Liver (tissue), 8 donors: ENCODE measurements at regions not wholly inside any gene's neighbourhood (a gene's known extent, or its start where the extent isn't known, plus 50 kb on each side); places are given as distances from the start of the nearest gene placed in this dataset.

ENCODE experiments used
- DNase-seq: peaks from one replicate; pipeline ENCODE4 v3.0.0-alpha.2; 2017; ENCODE audit warnings: low spot score
- H3K27ac ChIP-seq, 2 donors: one replicate each; pipeline ENCODE4 v1.7.0; 2013; ENCODE audit warnings: inconsistent platforms in 2 of 2, low read length in 2 of 2, control low read depth in 1 of 2, low read depth in 1 of 2, mild to moderate bottlenecking in 1 of 2
- H3K27me3 ChIP-seq, 4 donors: one replicate each; pipeline versions ENCODE4 v1.6.1 to v1.7.0; 2013; ENCODE audit warnings: low read length in 3 of 4, inconsistent platforms in 1 of 4, mild to moderate bottlenecking in 1 of 4, moderate library complexity in 1 of 4; ENCODE audit not compliant: control insufficient read depth in 4 of 4, insufficient read depth in 4 of 4
- H3K36me3 ChIP-seq, 4 donors: one replicate each; pipeline versions ENCODE4 v1.6.1 to v1.7.0; 2013; ENCODE audit warnings: low read length in 3 of 4, mild to moderate bottlenecking in 3 of 4, low read depth in 1 of 4, moderate library complexity in 1 of 4; ENCODE audit not compliant: control insufficient read depth in 4 of 4, insufficient read depth in 3 of 4
- H3K4me1 ChIP-seq, 4 donors: one replicate each; pipeline versions ENCODE4 v1.6.1 to v1.7.0; 2013; ENCODE audit warnings: low read length in 3 of 4, mild to moderate bottlenecking in 3 of 4, moderate library complexity in 1 of 4; ENCODE audit not compliant: control insufficient read depth in 4 of 4, insufficient read depth in 4 of 4
- H3K4me3 ChIP-seq, 3 donors: one replicate each; pipeline versions ENCODE4 v1.6.1 to v1.7.0; 2013; ENCODE audit warnings: low read length in 3 of 3, control low read depth in 1 of 3, low read depth in 1 of 3, mild to moderate bottlenecking in 1 of 3
- H3K9ac ChIP-seq, 2 donors: one replicate each; pipeline ENCODE4 v1.7.0; 2013; ENCODE audit warnings: low read length in 2 of 2, mild to moderate bottlenecking in 2 of 2, moderate library complexity in 2 of 2, control low read depth in 1 of 2, low read depth in 1 of 2
- H3K9me3 ChIP-seq, 4 donors: one replicate each; pipeline versions ENCODE4 v1.6.1 to v1.7.0; 2013; ENCODE audit warnings: low read length in 3 of 4; ENCODE audit not compliant: control insufficient read depth in 4 of 4
- EGR1 ChIP-seq, 2 donors: IDR thresholded peaks; 2 replicates each; pipeline ENCODE4 v1.6.1; 2016 to 2018; ENCODE audit warnings: antibody characterized with exemption in 2 of 2, low read depth in 2 of 2
- FOXA1 ChIP-seq: IDR thresholded peaks from 2 replicates; pipeline ENCODE4 v1.6.1; 2016; ENCODE audit warnings: antibody characterized with exemption
- FOXA2 ChIP-seq: IDR thresholded peaks from 2 replicates; pipeline ENCODE4 v1.6.1; 2016; ENCODE audit warnings: antibody characterized with exemption
- GABPA ChIP-seq, 2 donors: IDR thresholded peaks in 1 of 2; conservative IDR thresholded peaks in 1 of 2; 2 replicates each; pipeline ENCODE4 v1.6.1; 2016; ENCODE audit warnings: antibody characterized with exemption in 2 of 2, mild to moderate bottlenecking in 1 of 2, moderate library complexity in 1 of 2
- HNF4A ChIP-seq, 2 donors: conservative IDR thresholded peaks; 2 replicates each; pipeline ENCODE4 v1.6.1; 2016; ENCODE audit warnings: antibody characterized with exemption in 2 of 2, mild to moderate bottlenecking in 2 of 2
- HNF4G ChIP-seq: IDR thresholded peaks from 2 replicates; pipeline ENCODE4 v1.6.1; 2016; ENCODE audit warnings: antibody characterized with exemption
- JUND ChIP-seq, 2 donors: IDR thresholded peaks; 2 replicates each; pipeline ENCODE4 v1.6.1; 2016; ENCODE audit warnings: antibody characterized with exemption in 2 of 2
- NR2F2 ChIP-seq: IDR thresholded peaks from 2 replicates; pipeline ENCODE4 v1.6.1; 2016; ENCODE audit warnings: antibody characterized with exemption
- RAD21 ChIP-seq, 2 donors: IDR thresholded peaks; 2 replicates each; pipeline ENCODE4 v1.6.1; 2016; ENCODE audit warnings: antibody characterized with exemption in 2 of 2, mild to moderate bottlenecking in 2 of 2
- RXRA ChIP-seq, 2 donors: IDR thresholded peaks; 2 replicates each; pipeline ENCODE4 v1.6.1; 2017 to 2018; ENCODE audit warnings: antibody characterized with exemption in 2 of 2, mild to moderate bottlenecking in 1 of 2
- SP1 ChIP-seq: IDR thresholded peaks from 2 replicates; pipeline ENCODE4 v1.6.1; 2018; ENCODE audit warnings: antibody characterized with exemption, mild to moderate bottlenecking
- TAF1 ChIP-seq: conservative IDR thresholded peaks from 2 replicates; pipeline ENCODE4 v1.6.1; 2016; ENCODE audit warnings: antibody characterized with exemption, mild to moderate bottlenecking
- YY1 ChIP-seq: IDR thresholded peaks from 2 replicates; pipeline ENCODE4 v1.6.1; 2016; ENCODE audit warnings: antibody characterized with exemption, mild to moderate bottlenecking
- WGBS: extraction: QIAGEN DNeasy Blood & Tissue Kit; methylation state at CpG from one replicate; pipeline ENCODE4 v1.1.7; 2013; 5-methylcytosine and 5-hydroxymethylcytosine counted together
- TF ChIP-seq, protein P1 (sequence below): IDR thresholded peaks from 2 replicates; pipeline ENCODE4 v1.6.1; 2016; ENCODE audit warnings: antibody characterized with exemption, mild to moderate bottlenecking
- TF ChIP-seq, protein P2 (sequence below): IDR thresholded peaks from 2 replicates; pipeline ENCODE4 v1.6.1; 2016; ENCODE audit warnings: antibody characterized with exemption
- TF ChIP-seq, protein P3 (sequence below): fragments of 150-350 bp; IDR thresholded peaks from 2 replicates; pipeline ENCODE4 v1.5.1; 2017; ENCODE audit warnings: improper control_type of control experiment, low read depth, low read length; ENCODE audit not compliant: missing input control
- donor health status: healthy.
- donor health status: healthy.
- donor health status: healthy.
- donor health status: healthy.
- donor health status: healthy.

DNA sequence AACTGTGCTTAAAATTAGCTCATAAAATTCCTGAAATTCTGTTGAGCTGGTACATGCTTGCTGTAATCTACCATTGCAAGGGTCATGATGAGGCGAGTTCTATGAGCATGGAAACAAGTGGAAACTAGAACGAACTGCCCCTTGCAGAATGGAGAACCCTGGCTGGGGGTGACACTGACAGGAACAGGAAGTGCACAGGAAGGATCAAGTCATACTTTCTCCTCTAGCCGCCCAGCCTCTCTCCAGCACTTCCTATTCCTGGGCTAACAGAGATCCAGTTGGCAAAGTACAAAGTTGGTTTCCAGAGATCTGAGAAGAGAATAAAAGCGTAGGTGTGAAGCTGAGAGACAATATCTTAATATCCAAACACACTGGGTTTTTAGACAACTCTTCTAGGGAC is 414.2 kb upstream of the PODXL start:
- Histone ChIP-seq H3K27me3 (peaks cover 0 to 4% (median 0%) of the 10 kb centered on the region in 4 donors), H3K4me3 (no peak overlapping the region), H3K27ac (no peak overlapping the region), H3K9me3 (no peaks in the 10 kb centered on the region), H3K36me3 (no peaks in the 10 kb centered on the region), H3K9ac (no peak overlapping the region), H3K4me1 (no peaks in the 10 kb centered on the region)
- WGBS: 58% methylated on average over 4 of the region's 4 CpGs
- TF ChIP-seq FOXA1 (no peak), GABPA (IDR thresholded peaks at IDR 0.05 in 1 of 2, conservative IDR thresholded peaks at IDR 0.05 in 1 of 2) (no peak)
- TF ChIP-seq, protein P1, sequence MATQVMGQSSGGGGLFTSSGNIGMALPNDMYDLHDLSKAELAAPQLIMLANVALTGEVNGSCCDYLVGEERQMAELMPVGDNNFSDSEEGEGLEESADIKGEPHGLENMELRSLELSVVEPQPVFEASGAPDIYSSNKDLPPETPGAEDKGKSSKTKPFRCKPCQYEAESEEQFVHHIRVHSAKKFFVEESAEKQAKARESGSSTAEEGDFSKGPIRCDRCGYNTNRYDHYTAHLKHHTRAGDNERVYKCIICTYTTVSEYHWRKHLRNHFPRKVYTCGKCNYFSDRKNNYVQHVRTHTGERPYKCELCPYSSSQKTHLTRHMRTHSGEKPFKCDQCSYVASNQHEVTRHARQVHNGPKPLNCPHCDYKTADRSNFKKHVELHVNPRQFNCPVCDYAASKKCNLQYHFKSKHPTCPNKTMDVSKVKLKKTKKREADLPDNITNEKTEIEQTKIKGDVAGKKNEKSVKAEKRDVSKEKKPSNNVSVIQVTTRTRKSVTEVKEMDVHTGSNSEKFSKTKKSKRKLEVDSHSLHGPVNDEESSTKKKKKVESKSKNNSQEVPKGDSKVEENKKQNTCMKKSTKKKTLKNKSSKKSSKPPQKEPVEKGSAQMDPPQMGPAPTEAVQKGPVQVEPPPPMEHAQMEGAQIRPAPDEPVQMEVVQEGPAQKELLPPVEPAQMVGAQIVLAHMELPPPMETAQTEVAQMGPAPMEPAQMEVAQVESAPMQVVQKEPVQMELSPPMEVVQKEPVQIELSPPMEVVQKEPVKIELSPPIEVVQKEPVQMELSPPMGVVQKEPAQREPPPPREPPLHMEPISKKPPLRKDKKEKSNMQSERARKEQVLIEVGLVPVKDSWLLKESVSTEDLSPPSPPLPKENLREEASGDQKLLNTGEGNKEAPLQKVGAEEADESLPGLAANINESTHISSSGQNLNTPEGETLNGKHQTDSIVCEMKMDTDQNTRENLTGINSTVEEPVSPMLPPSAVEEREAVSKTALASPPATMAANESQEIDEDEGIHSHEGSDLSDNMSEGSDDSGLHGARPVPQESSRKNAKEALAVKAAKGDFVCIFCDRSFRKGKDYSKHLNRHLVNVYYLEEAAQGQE: no peak
- no peak for DNase-seq

DNA sequence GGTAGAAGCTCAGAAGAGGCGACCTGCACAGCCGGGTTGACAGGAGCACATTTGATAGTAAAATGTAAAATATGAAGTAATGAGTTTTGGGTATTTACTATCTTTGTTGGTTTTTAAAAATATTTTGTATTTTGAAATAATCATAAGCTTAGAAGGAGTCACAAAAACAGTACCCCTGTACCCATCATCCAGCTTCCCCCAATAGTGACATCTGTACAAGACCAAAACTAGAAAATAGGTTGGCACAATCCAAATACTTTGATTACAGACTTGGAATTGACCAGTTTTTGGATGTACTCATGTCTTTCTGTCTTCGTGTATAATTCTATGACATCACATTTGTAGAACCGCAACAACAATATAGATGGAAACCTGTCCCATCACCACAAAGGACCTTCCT is 413.1 kb upstream of the PODXL start:
- no peak overlapping the region for H3K27ac ChIP-seq
- 90% methylated on average over 4 of the region's 4 CpGs for WGBS
- no peaks in the 10 kb centered on the region for H3K4me1 ChIP-seq
- H3K9ac ChIP-seq: no peak overlapping the region
- no peaks in the 10 kb centered on the region for H3K36me3 ChIP-seq
- DNase-seq: no peak
- no peak for TF ChIP-seq HNF4G
- TF ChIP-seq, protein P2, sequence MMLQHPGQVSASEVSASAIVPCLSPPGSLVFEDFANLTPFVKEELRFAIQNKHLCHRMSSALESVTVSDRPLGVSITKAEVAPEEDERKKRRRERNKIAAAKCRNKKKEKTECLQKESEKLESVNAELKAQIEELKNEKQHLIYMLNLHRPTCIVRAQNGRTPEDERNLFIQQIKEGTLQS: no peak
- TF ChIP-seq GABPA (IDR thresholded peaks at IDR 0.05 in 1 of 2, conservative IDR thresholded peaks at IDR 0.05 in 1 of 2): no peak
- TF ChIP-seq RAD21 (IDR thresholded peaks at IDR 0.05): no peak
- no peak for TF ChIP-seq NR2F2
- TF ChIP-seq HNF4A (conservative IDR thresholded peaks at IDR 0.05): no peak
- no peak for TF ChIP-seq JUND (IDR thresholded peaks at IDR 0.05)
- TF ChIP-seq YY1: no peak
- no peak for TF ChIP-seq TAF1
- TF ChIP-seq EGR1 (IDR thresholded peaks at IDR 0.05; ENCODE audit: low read depth in 2 of 2): no peak
- TF ChIP-seq, protein P3, sequence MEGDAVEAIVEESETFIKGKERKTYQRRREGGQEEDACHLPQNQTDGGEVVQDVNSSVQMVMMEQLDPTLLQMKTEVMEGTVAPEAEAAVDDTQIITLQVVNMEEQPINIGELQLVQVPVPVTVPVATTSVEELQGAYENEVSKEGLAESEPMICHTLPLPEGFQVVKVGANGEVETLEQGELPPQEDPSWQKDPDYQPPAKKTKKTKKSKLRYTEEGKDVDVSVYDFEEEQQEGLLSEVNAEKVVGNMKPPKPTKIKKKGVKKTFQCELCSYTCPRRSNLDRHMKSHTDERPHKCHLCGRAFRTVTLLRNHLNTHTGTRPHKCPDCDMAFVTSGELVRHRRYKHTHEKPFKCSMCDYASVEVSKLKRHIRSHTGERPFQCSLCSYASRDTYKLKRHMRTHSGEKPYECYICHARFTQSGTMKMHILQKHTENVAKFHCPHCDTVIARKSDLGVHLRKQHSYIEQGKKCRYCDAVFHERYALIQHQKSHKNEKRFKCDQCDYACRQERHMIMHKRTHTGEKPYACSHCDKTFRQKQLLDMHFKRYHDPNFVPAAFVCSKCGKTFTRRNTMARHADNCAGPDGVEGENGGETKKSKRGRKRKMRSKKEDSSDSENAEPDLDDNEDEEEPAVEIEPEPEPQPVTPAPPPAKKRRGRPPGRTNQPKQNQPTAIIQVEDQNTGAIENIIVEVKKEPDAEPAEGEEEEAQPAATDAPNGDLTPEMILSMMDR: no peak
- no peak for TF ChIP-seq SP1
- TF ChIP-seq FOXA2: no peak
- no peak for TF ChIP-seq RXRA (IDR thresholded peaks at IDR 0.05)
- no peak for TF ChIP-seq FOXA1
- no peaks in the 10 kb centered on the region for H3K9me3 ChIP-seq
- H3K27me3 ChIP-seq: peaks cover 0 to 6% (median 0%) of the 10 kb centered on the region in 4 donors
- no peak overlapping the region for H3K4me3 ChIP-seq
